ENCODE measurements at regions not wholly inside any gene's neighbourhood (a gene's known extent, or its start where the extent isn't known, plus 50 kb on each side); places are given as distances from the start of the nearest gene placed in this dataset.

- TF ChIP-seq, protein P1, sequence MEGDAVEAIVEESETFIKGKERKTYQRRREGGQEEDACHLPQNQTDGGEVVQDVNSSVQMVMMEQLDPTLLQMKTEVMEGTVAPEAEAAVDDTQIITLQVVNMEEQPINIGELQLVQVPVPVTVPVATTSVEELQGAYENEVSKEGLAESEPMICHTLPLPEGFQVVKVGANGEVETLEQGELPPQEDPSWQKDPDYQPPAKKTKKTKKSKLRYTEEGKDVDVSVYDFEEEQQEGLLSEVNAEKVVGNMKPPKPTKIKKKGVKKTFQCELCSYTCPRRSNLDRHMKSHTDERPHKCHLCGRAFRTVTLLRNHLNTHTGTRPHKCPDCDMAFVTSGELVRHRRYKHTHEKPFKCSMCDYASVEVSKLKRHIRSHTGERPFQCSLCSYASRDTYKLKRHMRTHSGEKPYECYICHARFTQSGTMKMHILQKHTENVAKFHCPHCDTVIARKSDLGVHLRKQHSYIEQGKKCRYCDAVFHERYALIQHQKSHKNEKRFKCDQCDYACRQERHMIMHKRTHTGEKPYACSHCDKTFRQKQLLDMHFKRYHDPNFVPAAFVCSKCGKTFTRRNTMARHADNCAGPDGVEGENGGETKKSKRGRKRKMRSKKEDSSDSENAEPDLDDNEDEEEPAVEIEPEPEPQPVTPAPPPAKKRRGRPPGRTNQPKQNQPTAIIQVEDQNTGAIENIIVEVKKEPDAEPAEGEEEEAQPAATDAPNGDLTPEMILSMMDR (IDR thresholded peaks at IDR 0.05; ENCODE audit: low read length): no peak
- no peak for TF ChIP-seq EZH2 (IDR thresholded peaks at IDR 0.05; ENCODE audit: borderline replicate concordance, low read length)
- Histone ChIP-seq H3F3A (ENCODE audit: insufficient read depth, low read length) (no peaks in the 10 kb centered on the region), H3K9ac (ENCODE audit: low read length) (no peak overlapping the region), H3K27ac (ENCODE audit: low read depth, low read length, poor library complexity, severe bottlenecking) (no peak overlapping the region), H3K9me2 (ENCODE audit: low read depth, low read length) (no peaks in the 10 kb centered on the region), H3K4me2 (ENCODE audit: low read length) (no peak overlapping the region), H3K9me3 (ENCODE audit: low read length) (no peaks in the 10 kb centered on the region), H2AFZ (ENCODE audit: low read length) (no peak overlapping the region), H3K36me3 (ENCODE audit: insufficient read depth, low read length) (no peaks in the 10 kb centered on the region), H3K27me3 (ENCODE audit: insufficient read depth, low read length) (no peaks in the 10 kb centered on the region), H3K4me1 (ENCODE audit: insufficient read depth, low read length, severe bottlenecking) (no peaks in the 10 kb centered on the region), H4K20me1 (ENCODE audit: insufficient read depth, low read length) (no peaks in the 10 kb centered on the region), H3K4me3 (ENCODE audit: low read depth, low read length, poor library complexity, severe bottlenecking) (no peak overlapping the region), H3K79me2 (ENCODE audit: insufficient read depth, low read length) (no peaks in the 10 kb centered on the region)
Observed at GRCh38 chr10:10438335-10439100, 579.2 kb upstream of the CELF2 start.

DNA sequence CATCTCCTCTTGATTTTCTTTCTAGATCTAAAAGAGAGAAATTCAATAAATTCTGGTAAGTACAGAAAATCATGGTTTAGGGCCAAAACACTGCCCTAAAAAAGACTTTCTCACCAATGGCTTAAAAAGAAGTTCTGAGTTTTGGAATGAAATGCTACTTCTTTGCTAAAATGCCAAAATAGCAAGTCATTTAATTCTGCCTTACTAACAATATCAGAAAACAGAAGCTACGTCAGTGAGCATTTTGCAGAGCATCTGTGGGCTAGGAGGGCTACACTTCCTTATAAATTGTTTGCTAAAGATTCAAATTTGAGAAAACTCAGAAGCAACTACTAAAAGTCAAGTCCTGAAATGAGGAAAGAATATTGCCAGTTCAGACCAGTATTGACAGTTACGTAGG, 560.8 kb upstream of the CELF2 start:
- H3K27me3 ChIP-seq (ENCODE audit: insufficient read depth, low read length): no peaks in the 10 kb centered on the region
- no peaks in the 10 kb centered on the region for H3F3A ChIP-seq (ENCODE audit: insufficient read depth, low read length)
- no peaks in the 10 kb centered on the region for H3K4me1 ChIP-seq (ENCODE audit: insufficient read depth, low read length, severe bottlenecking)
- H3K79me2 ChIP-seq (ENCODE audit: insufficient read depth, low read length): no peaks in the 10 kb centered on the region
- no peaks in the 10 kb centered on the region for H4K20me1 ChIP-seq (ENCODE audit: insufficient read depth, low read length)
- H3K9me3 ChIP-seq (ENCODE audit: low read length): no peaks in the 10 kb centered on the region
- no peaks in the 10 kb centered on the region for H3K9me2 ChIP-seq (ENCODE audit: low read depth, low read length)
- no peak overlapping the region for H3K9ac ChIP-seq (ENCODE audit: low read length)
- H3K36me3 ChIP-seq (ENCODE audit: insufficient read depth, low read length): no peaks in the 10 kb centered on the region
- H3K27ac ChIP-seq (ENCODE audit: low read depth, low read length, poor library complexity, severe bottlenecking): no peak overlapping the region
- no peak overlapping the region for H3K4me2 ChIP-seq (ENCODE audit: low read length)
- TF ChIP-seq EZH2 (IDR thresholded peaks at IDR 0.05; ENCODE audit: borderline replicate concordance, low read length): no peak
- TF ChIP-seq, protein P1 (IDR thresholded peaks at IDR 0.05; ENCODE audit: low read length): no peak
- no peak overlapping the region for H2AFZ ChIP-seq (ENCODE audit: low read length)
- H3K4me3 ChIP-seq (ENCODE audit: low read depth, low read length, poor library complexity, severe bottlenecking): no peak overlapping the region

- Histone ChIP-seq H3F3A (ENCODE audit: insufficient read depth, low read length) (no peaks in the 10 kb centered on the region), H3K27me3 (ENCODE audit: insufficient read depth, low read length) (no peaks in the 10 kb centered on the region), H3K36me3 (ENCODE audit: insufficient read depth, low read length) (no peaks in the 10 kb centered on the region), H3K9ac (ENCODE audit: low read length) (no peak overlapping the region), H3K4me2 (ENCODE audit: low read length) (no peak overlapping the region), H2AFZ (ENCODE audit: low read length) (no peak overlapping the region), H3K4me3 (ENCODE audit: low read depth, low read length, poor library complexity, severe bottlenecking) (no peak overlapping the region), H3K4me1 (ENCODE audit: insufficient read depth, low read length, severe bottlenecking) (no peaks in the 10 kb centered on the region), H4K20me1 (ENCODE audit: insufficient read depth, low read length) (no peaks in the 10 kb centered on the region), H3K9me2 (ENCODE audit: low read depth, low read length) (no peaks in the 10 kb centered on the region), H3K27ac (ENCODE audit: low read depth, low read length, poor library complexity, severe bottlenecking) (no peak overlapping the region), H3K9me3 (ENCODE audit: low read length) (no peaks in the 10 kb centered on the region), H3K79me2 (ENCODE audit: insufficient read depth, low read length) (no peaks in the 10 kb centered on the region)
- TF ChIP-seq, protein P1 (IDR thresholded peaks at IDR 0.05; ENCODE audit: low read length): no peak
- no peak for TF ChIP-seq EZH2 (IDR thresholded peaks at IDR 0.05; ENCODE audit: borderline replicate concordance, low read length)
Observed at GRCh38 chr10:10460451-10460850, 557.2 kb upstream of the CELF2 start.
